HUES6 (cell line): ENCODE measurements at regions not wholly inside any gene's neighbourhood (a gene's known extent, or its start where the extent isn't known, plus 50 kb on each side); places are given as distances from the start of the nearest gene placed in this dataset.

Experiments
- H3K27ac ChIP-seq: 2 replicates; pipeline ENCODE4 v1.7.0; 2013; ENCODE audit warnings: low read depth, mild to moderate bottlenecking, low read length, inconsistent platforms
- H3K27me3 ChIP-seq: 2 replicates; pipeline ENCODE4 v1.6.1; 2013; ENCODE audit warnings: low read length; ENCODE audit not compliant: control insufficient read depth, insufficient read depth
- H3K36me3 ChIP-seq: 2 replicates; pipeline ENCODE4 v1.6.1; 2013; ENCODE audit warnings: low read length; ENCODE audit not compliant: control insufficient read depth, insufficient read depth
- H3K4me1 ChIP-seq: 2 replicates; pipeline ENCODE4 v1.6.1; 2013; ENCODE audit warnings: low read length; ENCODE audit not compliant: control insufficient read depth, insufficient read depth
- H3K4me3 ChIP-seq: 2 replicates; pipeline ENCODE4 v1.5.1; 2013; ENCODE audit warnings: low read depth, low read length
- H3K9ac ChIP-seq: one replicate; pipeline ENCODE4 v1.6.1; 2013; ENCODE audit warnings: mild to moderate bottlenecking, low read length
- H3K9me3 ChIP-seq: 2 replicates; pipeline ENCODE4 v1.6.1; 2013; ENCODE audit warnings: low read depth, low read length; ENCODE audit not compliant: control insufficient read depth, insufficient read depth

DNA sequence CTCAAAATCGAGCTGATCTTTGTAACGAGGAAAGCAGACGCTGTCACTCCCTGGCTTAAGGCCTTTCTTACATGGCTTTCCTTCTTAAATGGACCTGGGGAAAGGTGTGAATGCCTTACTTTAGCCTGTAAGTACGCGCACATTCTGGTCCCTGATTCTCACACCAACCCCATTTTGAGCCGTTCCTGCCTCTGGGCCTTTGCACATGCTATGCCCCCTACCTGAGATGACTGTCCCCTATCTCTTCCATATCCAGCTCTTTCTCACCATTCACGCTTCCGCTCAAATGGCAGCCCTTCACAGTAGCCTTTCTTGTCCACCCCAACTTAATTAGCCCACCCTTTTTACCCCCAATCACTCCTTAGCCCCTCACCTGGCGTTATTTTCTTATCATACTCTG lies 496.7 kb downstream of the SHQ1 start:
- Histone ChIP-seq H3K36me3 (no peaks in the 10 kb centered on the region), H3K4me1 (peaks cover 14% of the 10 kb centered on the region), H3K27ac (no peak overlapping the region), H3K27me3 (no peaks in the 10 kb centered on the region), H3K9ac (no peak overlapping the region), H3K9me3 (no peaks in the 10 kb centered on the region), H3K4me3 (no peak overlapping the region)

- Histone ChIP-seq H3K36me3 (no peaks in the 10 kb centered on the region), H3K27me3 (no peaks in the 10 kb centered on the region), H3K9me3 (no peaks in the 10 kb centered on the region), H3K4me1 (peaks cover 15% of the 10 kb centered on the region), H3K9ac (no peak overlapping the region), H3K27ac (no peak overlapping the region), H3K4me3 (no peak overlapping the region)
Observed at GRCh38 chr3:72350761-72351505, 497.3 kb downstream of the SHQ1 start.

DNA sequence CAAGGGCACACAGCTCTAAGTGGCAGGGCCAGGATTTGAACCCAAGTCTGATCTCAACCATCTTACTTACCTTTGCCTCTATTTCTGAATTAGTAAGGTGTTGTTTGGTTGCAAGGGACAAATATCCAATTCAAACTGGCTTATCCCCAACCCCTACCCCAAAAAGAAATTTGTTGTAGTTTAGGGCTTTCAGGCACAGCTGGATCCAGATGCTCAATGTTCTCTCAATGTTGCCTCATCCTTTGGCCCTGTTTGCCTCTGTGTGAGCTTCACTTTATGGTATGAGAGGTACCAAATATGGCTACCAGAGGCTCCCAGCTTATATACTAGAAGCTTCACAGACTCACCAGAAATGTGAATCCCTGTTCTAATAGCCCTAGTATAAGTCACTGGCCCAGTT lies 499.9 kb downstream of the SHQ1 start:
- H3K36me3 ChIP-seq: no peaks in the 10 kb centered on the region
- no peak overlapping the region for H3K9ac ChIP-seq
- no peak overlapping the region for H3K27ac ChIP-seq
- peaks cover 18% of the 10 kb centered on the region for H3K4me1 ChIP-seq
- no peaks in the 10 kb centered on the region for H3K27me3 ChIP-seq
- no peak overlapping the region for H3K4me3 ChIP-seq
- no peaks in the 10 kb centered on the region for H3K9me3 ChIP-seq

- Histone ChIP-seq H3K4me1 (peaks cover 18% of the 10 kb centered on the region), H3K36me3 (no peaks in the 10 kb centered on the region), H3K27me3 (no peaks in the 10 kb centered on the region), H3K27ac (no peak overlapping the region), H3K4me3 (no peak overlapping the region), H3K9me3 (no peaks in the 10 kb centered on the region), H3K9ac (no peak overlapping the region)
Observed at GRCh38 chr3:72347819-72348319, 500.4 kb downstream of the SHQ1 start.

- no peaks in the 10 kb centered on the region for H3K9me3 ChIP-seq
- H3K27me3 ChIP-seq: no peaks in the 10 kb centered on the region
- peaks cover 25% of the 10 kb centered on the region for H3K4me1 ChIP-seq
- no peak overlapping the region for H3K9ac ChIP-seq
- H3K36me3 ChIP-seq: no peaks in the 10 kb centered on the region
- H3K27ac ChIP-seq: no peak overlapping the region
- no peak overlapping the region for H3K4me3 ChIP-seq
Observed at GRCh38 chr3:72346526-72346926, 501.7 kb downstream of the SHQ1 start.

- no peaks in the 10 kb centered on the region for H3K27me3 ChIP-seq
- no peaks in the 10 kb centered on the region for H3K9me3 ChIP-seq
- no peaks in the 10 kb centered on the region for H3K36me3 ChIP-seq
- no peak overlapping the region for H3K27ac ChIP-seq
- no peak overlapping the region for H3K4me3 ChIP-seq
- peaks cover 25% of the 10 kb centered on the region for H3K4me1 ChIP-seq
- no peak overlapping the region for H3K9ac ChIP-seq
Observed at GRCh38 chr3:72345980-72346379, 502.3 kb downstream of the SHQ1 start.

DNA sequence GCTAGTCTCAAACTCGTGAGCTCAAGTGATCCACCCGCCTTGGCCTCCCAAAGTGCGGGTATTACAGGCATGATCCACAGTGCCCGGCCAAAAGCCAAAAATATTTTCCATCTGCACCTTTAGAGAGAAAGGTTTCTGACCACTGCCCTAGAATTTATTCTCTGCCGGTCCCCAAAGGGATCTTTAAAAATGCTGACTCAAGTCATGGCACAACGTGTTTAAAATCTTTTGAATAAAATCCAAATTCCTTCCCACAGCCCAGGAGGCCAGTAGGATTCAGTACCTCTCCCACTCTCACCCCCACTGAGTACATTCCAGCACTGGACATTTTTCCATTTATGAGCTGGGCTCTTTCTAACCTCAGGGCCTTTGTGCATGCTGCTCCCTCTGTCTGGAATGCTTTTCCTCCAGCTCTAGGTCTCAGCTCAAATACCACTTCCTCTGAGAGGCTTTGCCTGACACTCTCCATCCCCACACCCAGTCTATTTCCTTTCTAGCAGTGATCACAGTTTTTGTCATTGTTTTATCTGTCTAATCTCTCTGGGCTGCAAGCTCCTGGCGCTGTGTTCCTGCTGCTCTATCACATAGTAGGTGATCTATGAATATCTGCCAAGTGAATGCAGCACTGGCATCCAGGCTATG lies 502.9 kb downstream of the SHQ1 start:
- H3K36me3 ChIP-seq: no peaks in the 10 kb centered on the region
- no peaks in the 10 kb centered on the region for H3K9me3 ChIP-seq
- no peaks in the 10 kb centered on the region for H3K27me3 ChIP-seq
- H3K27ac ChIP-seq: no peak overlapping the region
- no peak overlapping the region for H3K9ac ChIP-seq
- peaks cover 25% of the 10 kb centered on the region for H3K4me1 ChIP-seq
- no peak overlapping the region for H3K4me3 ChIP-seq

DNA sequence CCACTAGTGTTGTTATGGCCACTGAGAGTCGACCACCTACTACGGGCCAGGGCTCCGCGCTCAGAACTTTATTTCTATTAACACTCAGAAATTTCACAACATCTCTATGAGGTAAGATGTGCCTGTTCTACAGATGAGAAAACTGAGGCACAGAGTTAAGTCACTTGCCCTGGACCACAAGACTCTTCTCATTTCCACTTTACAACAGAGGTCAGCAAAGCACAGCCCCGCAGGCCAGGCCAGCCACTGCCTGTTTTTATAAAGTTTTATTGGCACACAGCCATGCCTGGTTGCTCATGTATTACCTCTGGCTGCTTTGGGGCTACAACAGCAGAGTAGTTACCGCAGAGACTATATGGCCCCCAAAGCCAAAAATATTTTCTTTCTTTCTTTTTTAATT lies 503.6 kb downstream of the SHQ1 start:
- Histone ChIP-seq H3K9ac (no peak overlapping the region), H3K36me3 (no peaks in the 10 kb centered on the region), H3K4me3 (no peak overlapping the region), H3K27ac (no peak overlapping the region), H3K27me3 (no peaks in the 10 kb centered on the region), H3K4me1 (peaks cover 25% of the 10 kb centered on the region), H3K9me3 (no peaks in the 10 kb centered on the region)

DNA sequence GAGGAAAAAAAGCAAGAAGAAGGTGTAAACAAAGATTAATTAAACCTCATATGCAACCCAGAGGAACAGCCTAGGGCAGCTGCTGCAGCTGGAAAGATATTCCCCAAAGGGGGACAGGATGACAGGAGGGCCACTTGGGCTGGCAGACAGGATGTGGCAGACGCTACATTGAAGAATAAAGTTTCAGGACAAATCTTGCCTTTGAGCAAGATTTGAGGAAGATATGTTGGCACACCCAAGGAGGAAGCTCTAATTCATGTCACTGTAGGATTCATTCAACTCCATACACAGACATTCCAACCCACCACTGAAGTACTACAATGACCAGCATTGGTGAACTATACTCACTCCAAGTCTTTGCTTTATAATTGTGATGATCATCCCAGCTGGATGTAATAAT lies 504.0 kb downstream of the SHQ1 start:
- Histone ChIP-seq H3K36me3 (no peaks in the 10 kb centered on the region), H3K27me3 (no peaks in the 10 kb centered on the region), H3K9me3 (no peaks in the 10 kb centered on the region), H3K4me3 (no peak overlapping the region), H3K4me1 (peaks cover 29% of the 10 kb centered on the region), H3K9ac (no peak overlapping the region), H3K27ac (no peak overlapping the region)

DNA sequence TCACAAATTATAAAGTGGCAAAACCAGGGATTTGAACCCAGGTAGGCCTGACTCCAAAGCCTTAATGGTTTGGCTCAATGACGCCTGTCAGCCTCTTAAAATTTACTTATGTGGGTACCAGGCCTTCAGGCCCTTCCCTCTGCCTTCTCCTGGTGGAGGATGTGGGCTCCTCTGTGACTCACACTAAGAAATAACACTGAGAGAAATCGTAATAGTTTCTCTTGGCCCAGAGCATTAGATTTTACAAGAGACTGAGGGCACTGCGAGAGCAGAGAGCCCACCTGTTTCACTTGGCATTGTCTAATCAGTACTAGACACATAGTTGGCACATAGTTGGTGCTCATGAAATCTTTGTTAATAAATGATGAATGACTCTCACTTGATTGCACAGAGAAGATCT lies 505.2 kb downstream of the SHQ1 start:
- Histone ChIP-seq H3K4me1 (peaks cover 33% of the 10 kb centered on the region), H3K9ac (no peak overlapping the region), H3K36me3 (no peaks in the 10 kb centered on the region), H3K9me3 (0 out of 2 replicates have a peak, but pooled peaks cover 3% of the 10 kb centered on the region), H3K27ac (no peak overlapping the region), H3K4me3 (no peak overlapping the region), H3K27me3 (no peaks in the 10 kb centered on the region)

DNA sequence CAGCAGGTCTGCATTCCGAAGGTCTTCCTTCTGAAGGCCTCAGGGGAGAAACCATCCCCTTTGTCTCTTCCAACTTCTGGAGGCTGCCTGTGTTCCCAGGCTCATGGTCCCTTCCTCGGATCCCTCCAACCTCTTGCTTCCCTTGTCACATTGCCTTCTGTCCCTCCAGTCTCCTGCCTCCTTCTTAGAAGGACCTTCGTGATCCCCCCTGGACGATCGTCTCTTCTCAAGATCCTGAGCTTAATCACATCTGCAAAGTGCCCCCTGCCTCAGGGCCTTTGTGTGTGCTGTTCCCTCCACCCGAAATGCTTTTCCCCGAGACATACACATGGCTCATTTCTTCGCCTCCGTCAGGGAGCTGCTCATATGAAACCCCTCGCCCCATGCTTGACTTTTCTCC lies 505.8 kb downstream of the SHQ1 start:
- Histone ChIP-seq H3K27me3 (no peaks in the 10 kb centered on the region), H3K4me1 (peaks cover 27% of the 10 kb centered on the region), H3K9me3 (0 out of 2 replicates have a peak, but pooled peaks cover 3% of the 10 kb centered on the region), H3K4me3 (no peak overlapping the region), H3K36me3 (no peaks in the 10 kb centered on the region), H3K27ac (no peak overlapping the region), H3K9ac (no peak overlapping the region)
